ENCODE measurements at regions not wholly inside any gene's neighbourhood (a gene's known extent, or its start where the extent isn't known, plus 50 kb on each side); places are given as distances from the start of the nearest gene placed in this dataset.
A peak's percentile ranks its signal among the peaks of the same experiment; 100 is the strongest.
"Not testable (repeated sequence)": the region's sequence is repeated elsewhere in the genome, so short reads cannot be mapped to it uniquely, and the experiment has no call there.

DNA sequence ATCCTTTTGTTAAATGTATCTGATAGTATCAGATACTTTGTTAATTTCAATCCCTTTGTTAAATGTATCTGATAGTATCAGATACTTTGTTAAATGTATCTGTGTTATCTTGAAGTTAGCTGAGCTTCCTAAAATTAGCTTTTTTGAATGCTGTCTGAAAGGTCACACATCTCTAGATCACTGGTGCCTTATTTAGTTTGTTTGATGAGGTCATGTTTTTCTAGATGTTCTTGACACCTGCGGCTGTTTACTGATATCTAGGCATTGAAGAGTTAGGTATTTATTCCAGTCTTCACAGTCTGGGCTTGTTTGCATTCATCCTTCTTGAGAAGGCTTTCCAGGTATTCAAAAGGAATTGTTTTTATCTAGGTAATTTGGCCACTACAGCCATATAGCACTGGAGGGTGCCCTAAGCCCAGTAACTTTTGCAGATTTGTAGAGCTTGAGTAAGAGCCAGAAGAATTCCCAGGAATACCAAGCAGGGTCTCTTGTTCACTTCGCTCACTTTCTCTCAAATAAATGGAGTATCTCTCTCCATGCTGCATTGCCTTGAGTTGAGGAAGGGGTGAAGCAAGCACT lies 435.4 kb upstream of the GRAMD2B start:
- Mint-ChIP-seq H3K4me1 (ENCODE audit: low read depth, unreplicated experiment) (no peaks in the 10 kb centered on the region), H3K27ac (ENCODE audit: unreplicated experiment) (no peak overlapping the region), H3K36me3 (ENCODE audit: unreplicated experiment) (no peaks in the 10 kb centered on the region), H3K4me3 (ENCODE audit: unreplicated experiment) (no peak overlapping the region), H3K27me3 (ENCODE audit: unreplicated experiment) (no peaks in the 10 kb centered on the region), H3K9me3 (ENCODE audit: unreplicated experiment) (no peaks in the 10 kb centered on the region)
- TF ChIP-seq, protein P1, sequence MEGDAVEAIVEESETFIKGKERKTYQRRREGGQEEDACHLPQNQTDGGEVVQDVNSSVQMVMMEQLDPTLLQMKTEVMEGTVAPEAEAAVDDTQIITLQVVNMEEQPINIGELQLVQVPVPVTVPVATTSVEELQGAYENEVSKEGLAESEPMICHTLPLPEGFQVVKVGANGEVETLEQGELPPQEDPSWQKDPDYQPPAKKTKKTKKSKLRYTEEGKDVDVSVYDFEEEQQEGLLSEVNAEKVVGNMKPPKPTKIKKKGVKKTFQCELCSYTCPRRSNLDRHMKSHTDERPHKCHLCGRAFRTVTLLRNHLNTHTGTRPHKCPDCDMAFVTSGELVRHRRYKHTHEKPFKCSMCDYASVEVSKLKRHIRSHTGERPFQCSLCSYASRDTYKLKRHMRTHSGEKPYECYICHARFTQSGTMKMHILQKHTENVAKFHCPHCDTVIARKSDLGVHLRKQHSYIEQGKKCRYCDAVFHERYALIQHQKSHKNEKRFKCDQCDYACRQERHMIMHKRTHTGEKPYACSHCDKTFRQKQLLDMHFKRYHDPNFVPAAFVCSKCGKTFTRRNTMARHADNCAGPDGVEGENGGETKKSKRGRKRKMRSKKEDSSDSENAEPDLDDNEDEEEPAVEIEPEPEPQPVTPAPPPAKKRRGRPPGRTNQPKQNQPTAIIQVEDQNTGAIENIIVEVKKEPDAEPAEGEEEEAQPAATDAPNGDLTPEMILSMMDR (IDR thresholded peaks at IDR 0.05; ENCODE audit: partially characterized antibody, unreplicated experiment): no peak
- no peak for DNase-seq

DNA sequence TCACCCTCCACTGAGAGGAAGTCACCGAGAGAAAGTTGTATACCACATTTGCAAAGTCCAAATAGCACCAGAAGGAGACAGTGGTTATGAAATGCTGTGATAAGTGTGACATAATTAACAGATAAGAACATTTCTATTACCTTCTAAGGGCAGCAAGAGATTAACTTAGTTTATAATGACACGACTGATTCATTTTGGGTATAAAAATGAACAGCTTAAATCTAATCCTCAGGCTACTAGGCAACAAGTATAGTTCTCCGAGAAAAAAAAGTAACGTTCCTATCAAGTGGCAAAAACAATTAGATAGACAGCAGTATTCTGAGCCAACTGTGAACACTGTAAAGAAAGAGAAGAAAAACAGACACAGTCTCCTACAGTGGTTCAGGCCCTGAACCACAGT lies 431.2 kb upstream of the GRAMD2B start:
- TF ChIP-seq, protein P1 (IDR thresholded peaks at IDR 0.05; ENCODE audit: partially characterized antibody, unreplicated experiment): no peak
- Mint-ChIP-seq H3K36me3 (ENCODE audit: unreplicated experiment) (no peaks in the 10 kb centered on the region), H3K4me1 (ENCODE audit: low read depth, unreplicated experiment) (no peaks in the 10 kb centered on the region), H3K27me3 (ENCODE audit: unreplicated experiment) (no peaks in the 10 kb centered on the region), H3K27ac (ENCODE audit: unreplicated experiment) (no peak overlapping the region), H3K9me3 (ENCODE audit: unreplicated experiment) (no peaks in the 10 kb centered on the region), H3K4me3 (ENCODE audit: unreplicated experiment) (no peak overlapping the region)
- DNase-seq: no peak

DNA sequence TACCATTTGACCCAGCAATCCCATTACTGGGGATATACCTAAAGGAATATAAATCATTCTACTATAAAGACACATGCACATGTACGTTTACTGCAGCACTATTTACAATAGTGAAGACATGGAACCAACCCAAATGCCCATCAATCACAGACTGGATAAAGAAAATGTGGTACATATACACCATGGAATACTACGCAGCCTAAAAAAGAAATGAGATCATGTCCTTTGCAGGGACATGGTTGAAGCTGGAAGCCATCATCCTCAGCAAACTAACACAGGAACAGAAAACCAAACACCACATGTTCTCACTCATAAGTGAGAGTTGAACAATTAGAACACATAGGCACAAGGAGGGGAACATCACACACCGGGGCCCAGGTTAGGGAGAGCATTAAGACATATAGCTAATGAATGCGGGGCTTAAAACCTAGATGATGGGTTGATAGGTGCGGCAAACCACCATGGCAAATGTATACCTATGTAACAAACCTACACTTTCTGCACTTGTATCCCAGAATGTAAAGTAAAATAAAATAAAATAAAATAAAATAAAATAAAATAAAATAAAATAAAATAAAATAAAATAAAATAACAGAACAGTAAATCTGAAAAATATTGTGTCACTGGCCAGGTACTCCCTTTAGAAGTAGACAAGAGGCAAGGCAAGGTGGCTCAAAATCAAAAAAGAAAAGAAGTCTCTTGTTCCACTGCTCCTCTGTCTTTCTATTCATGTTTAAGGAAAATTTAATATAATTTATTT lies 423.8 kb upstream of the GRAMD2B start:
- H3K27me3 Mint-ChIP-seq (ENCODE audit: unreplicated experiment); H3K9me3 Mint-ChIP-seq (ENCODE audit: unreplicated experiment); H3K36me3 Mint-ChIP-seq (ENCODE audit: unreplicated experiment); H3K4me3 Mint-ChIP-seq (ENCODE audit: unreplicated experiment); DNase-seq: not testable (repeated sequence)
- Mint-ChIP-seq H3K4me1 (ENCODE audit: low read depth, unreplicated experiment) (peaks cover 29% of the 10 kb centered on the region), H3K27ac (ENCODE audit: unreplicated experiment) (peak overlapping the region; percentile 62)

DNA sequence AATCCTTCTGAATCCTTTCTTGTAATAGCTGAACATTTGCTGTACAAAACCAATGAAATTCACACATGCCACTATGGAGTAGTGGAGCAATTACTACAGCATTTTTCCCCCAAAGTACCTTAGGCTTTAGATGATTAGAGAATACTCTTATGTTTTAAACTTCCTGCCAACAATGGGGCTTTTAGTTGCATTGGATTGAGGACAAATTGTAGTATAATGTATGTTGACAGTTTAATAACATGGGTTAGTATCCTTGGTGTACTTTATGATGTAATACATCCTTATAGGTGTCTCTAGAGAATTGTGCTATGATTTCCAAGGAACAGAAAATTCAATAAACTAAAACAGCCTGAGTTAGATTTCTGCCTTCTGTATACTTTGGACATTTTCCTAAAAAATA lies 422.7 kb upstream of the GRAMD2B start:
- H3K36me3 Mint-ChIP-seq (ENCODE audit: unreplicated experiment): no peaks in the 10 kb centered on the region
- peak overlapping the region; percentile 45 for H3K27ac Mint-ChIP-seq (ENCODE audit: unreplicated experiment)
- H3K27me3 Mint-ChIP-seq (ENCODE audit: unreplicated experiment): peaks cover 3% of the 10 kb centered on the region
- no peak overlapping the region for H3K4me3 Mint-ChIP-seq (ENCODE audit: unreplicated experiment)
- TF ChIP-seq, protein P1 (IDR thresholded peaks at IDR 0.05; ENCODE audit: partially characterized antibody, unreplicated experiment): no peak
- peaks cover 34% of the 10 kb centered on the region for H3K4me1 Mint-ChIP-seq (ENCODE audit: low read depth, unreplicated experiment)
- no peak for DNase-seq
- H3K9me3 Mint-ChIP-seq (ENCODE audit: unreplicated experiment): peaks cover 3% of the 10 kb centered on the region

DNA sequence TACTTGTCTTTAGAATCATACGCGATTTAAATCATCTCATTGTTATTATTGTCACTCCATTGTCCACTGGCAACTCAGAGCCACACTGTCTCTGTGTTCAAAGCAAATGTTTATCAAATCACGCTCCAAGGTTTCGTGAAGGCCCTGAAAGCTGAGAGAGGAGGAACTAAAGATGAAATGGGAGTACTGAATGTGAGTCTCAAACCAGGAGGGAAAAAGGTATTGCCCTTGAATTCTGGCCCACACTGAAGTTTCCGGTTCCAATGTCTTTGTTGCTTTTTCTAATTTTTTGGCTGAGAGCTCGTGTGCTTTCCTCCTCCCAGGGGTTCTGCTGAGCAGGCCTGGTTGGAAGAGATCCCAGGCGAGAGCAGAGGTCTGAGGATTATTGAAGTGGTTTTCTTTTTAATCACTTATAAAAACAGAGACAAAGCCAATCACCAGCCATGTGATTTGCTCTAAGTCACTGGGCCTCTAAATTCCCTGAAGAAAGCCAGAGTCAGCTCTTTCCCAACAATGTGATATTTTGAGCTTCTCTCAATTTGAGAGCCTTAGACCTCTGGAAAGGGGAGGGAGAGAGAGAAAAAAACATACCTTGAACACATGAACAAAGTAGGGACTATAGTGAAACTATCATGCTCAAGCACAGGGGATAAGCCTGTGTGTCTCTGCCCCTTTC lies 420.8 kb upstream of the GRAMD2B start:
- TF ChIP-seq, protein P1 (IDR thresholded peaks at IDR 0.05; ENCODE audit: partially characterized antibody, unreplicated experiment): no peak
- H3K4me1 Mint-ChIP-seq (ENCODE audit: low read depth, unreplicated experiment): peaks cover 37% of the 10 kb centered on the region
- peaks cover 3% of the 10 kb centered on the region for H3K9me3 Mint-ChIP-seq (ENCODE audit: unreplicated experiment)
- no peaks in the 10 kb centered on the region for H3K36me3 Mint-ChIP-seq (ENCODE audit: unreplicated experiment)
- H3K27ac Mint-ChIP-seq (ENCODE audit: unreplicated experiment): peak overlapping the region; percentile 19
- DNase-seq: no peak
- H3K4me3 Mint-ChIP-seq (ENCODE audit: unreplicated experiment): no peak overlapping the region
- peaks cover 3% of the 10 kb centered on the region for H3K27me3 Mint-ChIP-seq (ENCODE audit: unreplicated experiment)

Data from glutamatergic neuron (in vitro differentiated cells).